DMS 273 treated with DMSO at 0.1 percent for 48 hours (cell line): ENCODE measurements at regions not wholly inside any gene's neighbourhood (a gene's known extent, or its start where the extent isn't known, plus 50 kb on each side); places are given as distances from the start of the nearest gene placed in this dataset.
"Not testable (repeated sequence)": the region's sequence is repeated elsewhere in the genome, so short reads cannot be mapped to it uniquely, and the experiment has no call there.

Experiments
- DNase-seq: peaks from one replicate; lab custom pipeline; 2025; lab: John Stamatoyannopoulos, UW

DNA sequence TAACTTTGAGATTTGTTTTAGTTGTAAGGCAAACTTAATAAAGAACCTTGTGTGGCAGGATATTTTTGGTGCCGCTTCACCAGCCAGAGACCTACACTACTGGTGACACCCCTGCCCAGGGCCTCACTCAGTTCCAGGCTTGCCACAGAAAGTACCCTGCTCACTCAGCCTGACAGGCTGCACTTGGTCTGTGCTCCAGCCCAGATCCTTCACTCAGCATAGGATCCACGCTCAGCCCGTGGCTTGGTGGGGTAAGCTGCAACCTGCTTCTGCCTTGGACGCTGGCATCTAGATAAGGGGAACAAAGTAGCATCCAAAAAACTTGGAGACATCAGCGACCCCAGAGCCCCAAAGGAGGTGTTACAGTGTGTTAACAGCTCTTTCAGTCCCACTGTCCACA is 825.5 kb downstream of the EPHA3 start:
- DNase-seq: no peak

DNA sequence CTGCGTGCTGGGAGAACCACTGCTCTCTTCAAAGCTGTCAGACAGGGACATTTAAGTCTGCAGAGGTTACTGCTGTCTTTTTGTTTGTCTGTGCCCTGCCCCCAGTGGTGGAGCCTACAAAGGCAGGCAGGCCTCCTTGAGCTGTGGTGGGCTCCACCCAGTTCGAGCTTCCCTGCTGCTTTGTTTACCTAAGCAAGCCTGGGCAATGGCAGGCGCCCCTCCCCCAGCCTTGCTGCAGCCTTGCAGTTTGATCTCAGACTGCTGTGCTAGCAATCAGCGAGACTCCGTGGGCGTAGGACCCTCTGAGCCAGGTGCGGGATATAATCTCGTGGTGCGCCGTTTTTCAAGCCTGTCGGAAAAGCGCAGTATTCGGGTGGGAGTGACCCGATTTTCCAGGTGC is 837.0 kb downstream of the EPHA3 start:
- not testable (repeated sequence) for DNase-seq

DNA sequence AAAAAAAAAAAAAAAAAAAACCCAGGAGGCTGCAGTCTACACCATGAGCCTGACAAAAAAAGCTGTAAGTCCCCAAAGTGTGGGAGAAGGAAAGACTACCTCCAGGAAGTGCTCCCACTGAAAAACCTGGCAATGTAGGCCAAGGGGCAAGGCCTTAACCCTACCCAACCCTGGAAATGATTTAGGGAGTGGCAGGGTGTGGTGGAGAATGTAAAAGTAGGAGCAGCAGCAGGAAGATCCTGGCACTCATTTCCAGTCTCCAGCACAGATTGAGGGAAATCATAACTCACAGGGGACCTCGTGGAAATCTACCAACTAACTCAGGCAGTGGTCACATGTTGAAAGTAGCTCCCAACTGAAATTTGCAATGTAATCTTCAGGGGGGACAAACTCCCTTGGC is 839.5 kb downstream of the EPHA3 start:
- DNase-seq: no peak

DNA sequence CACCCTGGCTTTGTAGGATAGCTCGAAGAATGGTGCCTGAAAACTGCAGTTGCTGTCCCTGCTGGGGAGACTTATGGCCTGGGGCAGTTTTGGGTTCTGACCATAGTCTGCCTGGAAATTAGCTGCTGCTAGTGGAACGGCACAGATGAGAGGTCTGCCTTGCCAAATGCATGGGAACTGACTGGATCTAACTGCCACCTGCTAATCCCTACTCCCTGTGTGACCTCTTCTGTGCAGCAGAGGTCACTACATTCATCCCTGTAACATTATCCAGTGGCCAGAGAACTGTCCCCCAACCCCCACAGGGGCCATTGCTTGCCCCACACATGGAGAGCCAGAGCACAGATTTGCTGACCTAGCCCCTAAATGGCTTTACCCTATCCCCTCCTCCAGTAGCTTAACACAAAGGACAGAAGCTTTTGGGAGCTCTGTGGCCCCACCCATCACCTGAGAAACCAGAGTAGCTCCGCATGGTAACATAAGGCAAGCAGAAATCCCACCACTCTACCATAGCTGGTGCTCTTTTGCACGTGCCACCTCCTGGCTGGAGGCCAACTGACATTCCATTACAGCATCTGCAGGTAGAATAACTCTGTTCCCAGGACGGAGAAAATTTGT is 840.0 kb downstream of the EPHA3 start:
- DNase-seq: no peak

DNA sequence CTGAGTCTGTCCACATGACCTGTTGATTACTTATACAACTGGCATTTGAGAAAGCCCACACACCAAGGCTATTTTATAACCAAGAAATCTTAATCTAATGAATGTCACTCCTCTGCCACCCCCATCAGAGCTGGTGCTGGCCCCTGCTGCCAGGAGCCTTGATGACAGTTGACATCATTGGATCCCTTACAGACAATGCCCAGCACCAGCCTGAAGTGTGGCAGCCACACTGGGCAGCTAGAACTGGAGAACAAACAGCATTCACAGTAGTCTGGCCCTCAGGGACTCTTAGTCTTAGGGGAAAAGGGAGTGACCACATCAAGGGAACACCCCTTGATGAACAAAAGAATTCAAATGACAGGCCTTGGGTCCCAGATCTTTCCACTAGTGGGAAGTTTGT is 840.6 kb downstream of the EPHA3 start:
- no peak for DNase-seq

DNA sequence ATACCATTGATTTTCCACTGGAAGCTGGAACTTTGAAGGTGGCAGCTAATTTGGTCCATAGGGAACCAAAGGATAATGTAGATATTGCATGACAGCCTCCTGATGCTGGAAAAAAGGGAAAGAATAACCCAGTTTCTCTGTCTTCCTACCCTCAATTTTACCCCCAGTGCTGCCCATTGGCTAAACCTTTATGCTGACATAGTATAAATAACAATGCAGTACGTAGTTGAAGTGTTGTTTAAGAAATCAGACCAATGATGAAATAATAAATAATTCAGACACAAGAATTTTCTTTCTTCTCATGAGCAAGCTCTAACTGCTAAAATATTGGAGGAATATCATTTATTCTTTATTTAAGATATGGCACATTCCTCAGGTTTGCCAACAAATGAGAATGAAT is 843.4 kb downstream of the EPHA3 start:
- DNase-seq: no peak

DNA sequence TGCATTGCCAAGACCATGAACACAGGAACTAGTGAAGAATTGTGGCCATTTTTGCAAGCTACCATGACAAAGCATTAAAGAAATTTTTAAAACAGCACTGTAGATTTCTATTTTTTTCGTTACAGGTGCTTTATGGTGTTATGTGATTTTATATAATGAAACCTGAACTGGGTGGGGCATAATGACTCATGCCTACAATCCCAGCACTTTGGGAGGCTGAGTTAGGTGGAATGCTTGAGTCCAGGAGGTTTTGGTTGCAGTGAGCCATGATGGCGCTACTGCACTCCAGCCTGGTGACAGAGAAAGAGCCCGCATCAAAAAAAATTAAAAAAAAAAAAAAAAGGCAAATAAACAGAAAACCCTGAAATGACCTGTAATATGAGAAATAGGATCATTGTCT is 846.7 kb downstream of the EPHA3 start:
- DNase-seq: no peak

DNA sequence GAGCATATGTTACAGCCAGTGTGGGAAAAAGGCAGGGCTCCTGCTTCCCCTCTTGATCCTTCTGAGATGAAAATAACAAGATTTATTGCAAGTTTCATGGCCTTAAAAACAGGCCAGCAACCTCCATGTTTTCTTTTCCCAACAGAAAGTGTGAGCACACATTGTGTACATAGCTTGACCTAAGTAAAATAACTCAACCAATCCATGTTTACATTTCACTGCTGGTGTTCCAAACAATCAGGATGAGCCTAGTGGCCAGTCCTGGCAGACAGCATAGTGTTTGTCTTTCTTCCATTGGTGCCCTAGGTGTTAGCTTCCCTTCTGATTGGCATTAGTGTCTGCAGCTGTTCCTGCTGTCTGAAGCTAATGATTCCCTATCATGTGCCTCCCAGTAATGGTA is 847.7 kb downstream of the EPHA3 start:
- no peak for DNase-seq

DNA sequence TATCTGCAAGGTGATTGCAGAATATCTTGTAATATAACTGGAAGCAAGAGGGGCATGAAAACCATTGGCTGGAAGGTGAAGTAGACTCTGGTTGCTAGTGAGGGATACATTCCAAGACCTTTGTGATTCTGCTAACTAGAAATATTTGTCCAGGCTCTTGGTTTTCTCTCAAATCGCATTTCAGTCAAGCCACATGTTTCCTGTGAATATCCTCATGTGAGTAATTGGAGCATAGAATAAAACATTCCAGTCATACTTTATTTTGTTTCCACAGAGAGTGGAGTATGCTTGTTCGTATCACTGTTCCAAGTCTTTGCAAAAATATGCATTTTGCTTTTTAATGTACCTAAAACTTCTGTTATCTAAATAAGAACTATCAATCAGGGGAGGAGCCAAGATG is 850.0 kb downstream of the EPHA3 start:
- DNase-seq: no peak

DNA sequence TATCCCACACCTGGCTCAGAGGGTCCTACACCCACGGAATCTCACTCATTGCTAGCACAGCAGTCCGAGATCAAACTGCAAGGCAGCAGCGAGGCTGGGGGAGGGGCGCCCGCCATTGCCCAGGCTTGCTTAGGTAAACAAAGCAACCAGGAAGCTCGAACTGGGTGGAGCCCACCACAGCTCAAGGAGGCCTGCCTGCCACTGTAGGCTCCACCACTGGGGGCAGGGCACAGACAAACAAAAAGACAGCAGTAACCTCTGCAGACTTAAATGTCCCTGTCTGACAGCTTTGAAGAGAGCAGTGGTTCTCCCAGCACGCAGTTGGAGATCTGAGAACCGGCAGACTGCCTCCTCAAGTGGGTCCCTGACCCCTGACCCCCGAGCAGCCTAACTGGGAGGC is 850.7 kb downstream of the EPHA3 start:
- DNase-seq: not testable (repeated sequence)

DNA sequence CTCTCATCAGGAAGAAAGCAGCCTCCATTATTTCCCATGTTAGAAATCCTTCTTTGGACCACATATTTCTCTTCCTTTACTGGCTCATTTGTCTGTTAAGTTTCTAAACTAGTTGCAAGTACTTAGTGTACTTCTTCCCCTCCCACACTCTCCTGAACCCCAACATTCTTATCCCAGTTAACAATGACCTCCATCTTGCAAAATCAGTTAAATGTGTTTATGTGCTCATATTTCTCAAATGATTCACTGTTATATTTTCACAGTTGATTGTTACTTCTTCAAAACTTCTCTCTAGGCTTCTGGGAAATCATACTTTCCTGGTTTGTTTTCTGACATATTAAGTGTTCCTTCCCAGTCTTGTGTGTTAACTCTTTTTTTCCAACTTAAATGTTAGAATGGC is 856.9 kb downstream of the EPHA3 start:
- no peak for DNase-seq

DNA sequence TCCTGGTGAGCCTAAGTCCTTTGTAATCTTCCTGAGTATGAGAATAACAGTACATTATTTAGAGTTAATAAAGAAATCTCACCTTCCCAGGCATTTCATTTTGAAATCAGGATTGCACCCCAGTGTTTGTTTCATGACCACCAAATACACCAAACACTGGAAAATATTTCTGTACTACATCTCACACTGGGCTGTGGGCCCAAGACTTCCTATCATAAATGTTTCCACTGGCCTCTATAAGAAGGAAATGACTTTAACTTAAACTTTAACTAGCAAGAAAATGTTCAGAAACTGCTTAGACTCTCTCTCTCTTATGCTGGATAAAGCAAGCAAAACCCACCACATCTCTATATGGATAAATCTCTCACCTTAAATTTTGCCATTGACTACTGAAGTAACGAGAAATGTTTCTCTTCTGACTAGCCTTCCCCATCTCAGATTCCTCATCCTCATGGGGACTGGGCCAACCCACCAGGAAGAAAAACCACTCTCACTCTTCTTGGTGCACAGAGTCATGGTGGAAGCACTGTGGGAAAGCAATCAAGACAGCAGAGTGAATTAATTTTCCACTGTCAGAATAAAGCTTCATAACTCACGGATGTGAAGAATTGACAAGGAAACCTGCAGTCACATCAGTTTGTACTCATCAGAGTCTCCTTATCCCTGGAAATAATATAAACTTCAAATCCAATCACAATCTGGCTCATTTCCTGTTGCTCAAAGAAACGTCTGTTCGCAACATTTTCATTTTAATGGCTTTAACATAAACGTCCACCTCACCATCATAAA is 859.6 kb downstream of the EPHA3 start:
- DNase-seq: no peak

DNA sequence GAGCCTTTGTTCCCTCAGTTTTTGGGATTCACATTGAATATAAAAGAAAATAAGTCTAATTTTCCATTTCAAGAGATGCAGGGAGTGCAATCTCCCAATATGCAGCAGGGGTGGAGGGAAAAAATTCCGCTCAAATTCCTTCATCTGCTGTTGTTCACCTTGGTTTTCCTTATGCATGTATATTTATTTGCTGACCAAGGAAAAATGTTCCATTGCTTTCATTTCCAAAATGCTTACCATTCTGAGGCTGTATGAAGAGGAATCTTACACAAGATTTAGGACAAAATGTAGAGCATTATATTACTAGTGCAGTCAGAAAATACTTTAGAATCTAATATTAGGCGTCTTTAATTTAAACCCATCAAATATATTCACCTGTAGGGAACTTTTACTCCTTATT is 863.9 kb downstream of the EPHA3 start:
- no peak for DNase-seq

DNA sequence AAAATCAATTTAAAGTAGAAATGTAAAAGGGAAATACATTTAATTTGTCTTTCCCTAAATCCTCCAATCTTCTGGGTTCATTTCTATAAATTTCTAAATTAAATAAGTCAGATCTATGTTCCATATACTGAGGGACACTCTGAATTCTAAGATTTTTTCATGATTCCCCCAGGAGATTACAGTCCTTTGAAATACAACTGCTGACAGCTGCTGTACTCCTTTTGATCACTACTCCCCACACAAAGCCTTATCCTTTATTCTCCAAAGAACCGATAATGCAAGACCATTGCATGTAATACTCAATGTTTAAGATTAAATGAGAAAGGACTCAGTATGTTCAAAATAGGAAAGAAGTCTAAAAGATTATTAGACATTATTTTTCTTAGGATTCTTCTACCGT is 865.7 kb downstream of the EPHA3 start:
- no peak for DNase-seq

DNA sequence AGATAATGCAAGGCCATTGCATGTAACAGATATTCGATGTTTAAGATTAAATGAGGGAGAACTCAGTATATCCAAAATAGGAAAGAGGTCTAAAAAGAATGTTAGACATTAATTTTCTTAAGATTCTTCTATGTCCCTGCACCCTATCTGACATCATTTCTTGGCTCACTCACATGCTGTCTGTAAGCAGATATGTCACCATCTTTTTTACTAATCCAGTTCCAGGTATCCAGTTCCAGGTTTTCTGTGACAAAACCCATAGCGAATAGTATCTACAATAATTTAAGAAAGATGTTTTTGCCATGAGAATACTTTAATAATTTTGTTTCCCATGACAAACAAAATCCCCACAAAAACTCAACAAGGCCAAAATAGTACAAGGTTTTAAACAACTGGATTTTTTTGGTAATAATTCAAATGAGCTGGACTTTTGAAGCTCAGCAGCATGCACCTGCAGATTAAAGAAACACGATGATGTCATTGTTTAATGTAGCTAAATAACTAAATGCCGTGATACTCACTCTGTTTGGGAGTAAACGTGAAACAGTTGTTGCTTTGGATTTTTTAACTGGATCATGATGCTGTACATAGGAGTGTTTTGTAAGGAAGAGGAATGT is 867.6 kb downstream of the EPHA3 start:
- DNase-seq: no peak

DNA sequence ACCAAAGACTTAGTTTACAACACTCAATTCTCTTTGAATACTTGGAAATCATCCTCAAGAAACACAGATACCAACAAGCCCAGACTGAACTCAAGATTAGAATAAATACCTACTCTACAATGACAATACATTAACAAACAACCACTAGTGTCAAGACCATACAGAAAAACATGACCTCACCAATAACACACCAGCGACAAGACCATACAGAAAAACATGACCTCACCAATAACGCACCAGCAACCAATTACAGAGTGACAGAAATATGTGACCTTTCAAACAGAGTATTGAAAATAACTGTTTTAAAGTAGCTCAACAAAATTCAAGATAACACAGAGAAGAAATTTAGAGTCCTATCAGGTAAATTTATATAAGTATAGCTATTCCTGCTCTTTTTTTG is 876.0 kb downstream of the EPHA3 start:
- no peak for DNase-seq

DNA sequence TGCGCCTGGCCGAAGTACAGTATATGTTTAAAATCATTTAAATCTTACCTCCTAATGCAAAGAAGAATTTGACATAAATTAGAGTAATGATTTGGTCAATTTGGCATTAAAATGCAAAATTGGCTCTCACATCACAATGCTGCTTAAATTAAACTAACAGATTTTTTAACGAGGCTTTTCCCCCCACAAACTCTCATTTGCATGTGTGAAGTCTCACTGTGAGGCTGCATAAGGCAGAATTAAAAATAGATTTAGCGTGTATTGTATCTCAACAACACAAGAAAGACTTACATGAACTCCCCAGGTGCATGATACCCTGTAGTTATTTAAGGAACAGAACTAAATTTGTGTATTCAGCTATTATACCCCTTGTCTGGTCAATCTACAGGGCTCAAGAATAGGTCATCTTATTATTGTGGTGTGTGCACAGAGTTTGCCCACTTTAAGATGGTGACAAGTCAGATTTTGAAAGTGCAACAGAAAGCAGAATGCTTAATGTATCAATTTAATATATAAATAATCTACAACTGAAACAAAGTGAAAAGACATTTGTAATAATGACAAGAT is 897.9 kb downstream of the EPHA3 start:
- no peak for DNase-seq

DNA sequence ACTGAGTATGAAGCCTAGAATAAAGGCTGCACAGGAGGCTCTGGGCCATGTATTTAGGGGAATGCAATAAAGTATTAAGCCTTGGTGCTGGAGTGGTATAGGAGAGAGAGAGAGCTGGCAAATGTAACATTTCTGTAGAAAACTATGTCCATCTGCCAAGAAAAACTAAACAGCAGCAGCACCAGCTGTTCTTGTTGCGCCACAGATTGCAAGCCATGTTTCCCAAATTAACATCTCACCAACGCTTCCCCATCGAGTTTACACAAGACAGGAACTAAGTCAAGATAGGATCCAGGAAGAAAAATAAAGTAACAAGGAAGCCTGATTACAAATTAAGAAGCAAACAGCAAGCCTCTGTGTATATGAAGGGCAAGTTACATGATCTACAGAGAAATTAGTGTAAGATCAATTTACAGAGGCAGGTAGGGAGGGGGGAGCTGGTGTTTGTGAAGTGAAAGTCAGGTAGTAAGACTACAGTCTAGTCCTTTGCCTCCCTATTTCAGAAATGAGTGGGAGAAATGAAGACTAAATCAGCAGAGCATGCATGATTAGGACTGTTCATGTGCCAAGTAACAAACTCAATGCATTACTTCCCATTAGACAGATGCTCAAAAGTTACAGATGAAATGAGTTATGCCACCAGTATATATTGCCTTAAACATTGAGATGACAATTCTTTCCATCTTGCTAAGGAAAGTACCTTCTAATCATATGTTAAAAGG is 900.5 kb downstream of the EPHA3 start:
- DNase-seq: peak; percentile 90

DNA sequence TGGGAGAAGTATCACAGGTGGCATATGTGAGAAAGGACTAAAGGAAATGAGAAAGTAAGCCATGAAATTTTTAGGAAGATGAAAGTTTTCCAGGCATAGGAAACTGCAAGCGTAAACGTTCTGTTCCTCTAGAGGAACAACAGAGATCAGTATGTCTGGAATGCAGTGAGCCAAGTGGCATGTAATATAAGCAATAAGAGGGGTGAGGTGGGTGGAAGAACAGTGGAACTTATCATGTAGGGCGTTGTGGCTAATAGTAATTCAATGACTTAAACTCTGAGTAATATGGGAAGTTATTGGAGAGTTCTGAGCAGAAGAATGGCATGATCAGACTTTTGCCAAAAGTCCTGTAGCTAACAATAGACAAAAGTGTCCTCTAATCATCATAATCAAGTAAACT is 902.9 kb downstream of the EPHA3 start:
- DNase-seq: no peak

DNA sequence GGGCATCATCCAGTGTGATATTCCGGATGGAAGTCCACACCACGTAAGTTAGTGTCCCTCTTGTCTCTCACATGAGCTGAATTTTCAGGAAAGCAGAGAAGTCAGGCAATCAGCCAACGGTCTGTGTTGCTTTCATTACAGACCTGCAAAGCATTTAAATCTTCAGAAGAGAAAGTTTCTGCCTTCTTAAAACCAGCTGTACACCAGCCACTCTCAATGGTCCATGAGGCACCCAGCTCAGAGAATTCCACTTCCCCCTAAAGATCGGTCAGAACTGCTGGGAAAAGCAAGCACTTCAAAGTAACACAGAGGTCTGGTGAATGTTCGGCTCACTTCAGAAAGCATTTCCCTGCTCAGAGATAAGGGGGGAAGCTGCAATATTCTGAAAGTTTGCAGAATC is 903.7 kb downstream of the EPHA3 start:
- DNase-seq: no peak

DNA sequence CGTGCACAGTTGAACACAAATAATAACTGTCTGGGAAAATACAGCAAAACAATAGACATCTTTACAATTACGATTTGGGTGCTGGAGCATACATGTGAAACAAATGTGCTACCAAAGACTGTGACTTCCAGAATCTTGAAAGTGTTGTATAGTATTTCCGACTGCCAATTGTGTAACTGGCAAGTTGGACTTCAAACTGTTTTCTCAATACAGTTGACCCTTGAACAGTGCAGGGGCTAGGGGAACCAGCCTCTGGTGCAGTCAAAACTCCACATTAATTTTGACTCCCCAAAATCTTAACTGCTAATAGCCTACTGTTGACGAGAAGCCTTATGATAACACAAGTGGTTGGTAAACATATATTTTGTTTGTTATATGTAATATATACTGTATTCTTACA is 904.2 kb downstream of the EPHA3 start:
- no peak for DNase-seq

DNA sequence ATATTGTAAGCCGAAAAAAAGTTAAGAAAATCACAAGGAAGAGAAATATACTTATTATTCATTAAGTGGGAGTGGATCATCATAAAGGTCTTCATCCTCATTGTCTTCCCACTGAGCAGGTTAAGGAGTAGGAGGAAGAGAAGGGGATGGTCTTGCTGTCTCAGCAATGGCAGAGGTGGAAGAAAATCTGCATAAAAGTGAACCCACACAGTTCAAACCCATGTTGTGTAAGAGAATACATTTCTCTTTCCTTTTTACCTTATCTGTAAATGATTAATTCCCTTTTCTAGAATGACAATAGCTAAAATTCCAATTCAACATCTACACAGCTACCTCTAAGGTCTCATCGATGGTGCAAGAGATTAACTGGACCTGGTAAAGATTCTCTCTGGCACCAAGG is 904.6 kb downstream of the EPHA3 start:
- DNase-seq: no peak
